Pancreas (tissue), 10 donors: ENCODE measurements at regions not wholly inside any gene's neighbourhood (a gene's known extent, or its start where the extent isn't known, plus 50 kb on each side); places are given as distances from the start of the nearest gene placed in this dataset.

ENCODE experiments used
- ATAC-seq, 4 donors: fragments of 200-7000 bp; cut with Tn5 transposase; one replicate each; pipeline versions ENCODE4 v1.8.0 to v1.9.1; 2020; ENCODE audit warnings: mild to moderate bottlenecking in 4 of 4, moderate library complexity in 4 of 4
- DNase-seq, 6 donors: peaks; one replicate each; pipeline ENCODE4 v3.0.0-alpha.2; 2020
- FAIRE-seq: peaks from 2 replicates; lab custom pipeline; 2012; peaks lifted over from hg19 to GRCh38; lab: Jason Lieb, UNC
- H3K27ac ChIP-seq, 4 donors: fragments of 200-600 bp; sonication (generic); 1 replicate in 3 of 4; 2 replicates in 1 of 4; pipeline versions ENCODE4 v1.5.0 to v1.8.0; 2020
- H3K27me3 ChIP-seq, 4 donors: fragments of 200-600 bp; one replicate each; pipeline ENCODE4 v1.8.0; 2021
- H3K36me3 ChIP-seq, 3 donors: fragments of 200-600 bp; sonication (generic) in 1 of 3; one replicate each; pipeline versions ENCODE4 v1.5.0 to v1.8.0; 2020 to 2021
- H3K4me1 ChIP-seq, 3 donors: fragments of 200-600 bp; one replicate each; pipeline ENCODE4 v1.8.0; 2021
- H3K4me3 ChIP-seq, 4 donors: fragments of 200-600 bp; sonication (generic) in 2 of 4; one replicate each; pipeline versions ENCODE4 v1.5.0 to v1.8.0; 2020 to 2021
- H3K9me3 ChIP-seq, 4 donors: fragments of 200-600 bp; one replicate each; pipeline ENCODE4 v1.8.0; 2021
- CTCF ChIP-seq, 4 donors: fragments of 200-600 bp; sonication (generic) in 3 of 4; IDR thresholded peaks; one replicate each; pipeline versions ENCODE4 v1.5.0 to v1.8.0; 2021; ENCODE audit warnings: antibody characterized with exemption in 4 of 4
- WGBS, 2 donors: extraction: QIAGEN DNeasy Blood & Tissue Kit; methylation state at CpG; one replicate each; pipeline ENCODE4 v1.1.7; 2013; 5-methylcytosine and 5-hydroxymethylcytosine counted together
- intact Hi-C, 3 donors: fragments of 100-400 bp; cut with DNase I; formaldehyde crosslinking; loops; one replicate each; pipeline versions ENCODE4 v1.11.1 to v1.14.2; 2022
- donor health status: healthy with polysubstance abuse.
- donor health status: DM: no; HTN: no; CAD: no; lungs with moderate emphysema.
- donor health status: DM: no; HTN: no; CAD: no.
- donor health status: control.
- donor health status: control.
- donor health status: Bipolar disorder and iron deficiency.
- donor health status: DM: yes; HTN: yes; CAD: no.
- donor health status: DM: no; HTN: no; CAD: no.
- donor health status: DM: no; HTN: no; CAD: no.
- donor health status: DM: yes; HTN: yes; CAD: no.

GRCh38 chrX:25858273-25858880 lies 279.8 kb upstream of the MAGEB18 start:
- ATAC-seq (no peak), DNase-seq (no peak), FAIRE-seq (no peak)
- H3K4me3 ChIP-seq: no peak overlapping the region
- no peak for TF ChIP-seq CTCF (IDR thresholded peaks at IDR 0.05)
- no peak overlapping the region for H3K27ac ChIP-seq
- H3K36me3 ChIP-seq: no peaks in the 10 kb centered on the region
- H3K27me3 ChIP-seq: peaks cover 0 to 6% (median 0%) of the 10 kb centered on the region in 4 donors
- H3K4me1 ChIP-seq: no peaks in the 10 kb centered on the region
- no peaks in the 10 kb centered on the region for H3K9me3 ChIP-seq
- intact Hi-C loops: no loop called here
- WGBS, 2 donors: 42 to 44% methylated on average over 3 of the region's 3 CpGs

- Histone ChIP-seq H3K27me3 (peaks cover 0 to 6% (median 0%) of the 10 kb centered on the region in 4 donors), H3K9me3 (no peaks in the 10 kb centered on the region), H3K27ac (no peak overlapping the region), H3K4me1 (no peaks in the 10 kb centered on the region), H3K4me3 (no peak overlapping the region), H3K36me3 (no peaks in the 10 kb centered on the region)
- ATAC-seq: no peak
- FAIRE-seq: no peak
- intact Hi-C loops: no loop called here
- WGBS, 2 donors: 83 to 88% methylated on average over 3 of the region's 3 CpGs
- TF ChIP-seq CTCF (IDR thresholded peaks at IDR 0.05): no peak
- peak in 3 of 6 donors; percentile 19 to 42 (median 39) for DNase-seq
These were observed 277.8 kb upstream of the MAGEB18 start for GRCh38 chrX:25860322-25860721.

DNA sequence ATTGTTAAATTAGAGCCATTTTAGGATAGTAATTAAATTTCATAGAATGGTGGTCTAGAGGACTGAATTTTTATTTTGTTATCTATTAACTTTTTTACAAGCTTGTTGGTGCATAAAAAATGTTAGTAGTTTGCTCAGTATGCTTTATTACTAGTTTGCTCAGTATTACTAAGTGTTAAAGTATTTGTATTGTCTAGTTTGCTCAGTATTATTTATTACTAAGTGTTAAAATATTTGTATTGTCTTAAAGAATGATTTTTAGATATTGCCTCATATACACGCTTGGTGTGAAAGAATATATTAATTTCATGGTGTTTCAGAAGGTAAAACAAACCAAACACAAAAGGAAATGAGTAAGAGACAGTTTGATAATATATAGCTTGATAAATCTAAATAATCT lies 268.4 kb upstream of the MAGEB18 start:
- H3K36me3 ChIP-seq: no peaks in the 10 kb centered on the region
- intact Hi-C loops: no loop called here
- peaks cover 0 to 5% (median 0%) of the 10 kb centered on the region in 3 donors for H3K4me1 ChIP-seq
- WGBS, 2 donors: 67 to 74% methylated on average over 1 of the region's 1 CpG
- no peak overlapping the region for H3K27ac ChIP-seq
- FAIRE-seq: no peak
- no peaks in the 10 kb centered on the region for H3K27me3 ChIP-seq
- no peaks in the 10 kb centered on the region for H3K9me3 ChIP-seq
- no peak for ATAC-seq
- no peak overlapping the region for H3K4me3 ChIP-seq
- TF ChIP-seq CTCF (IDR thresholded peaks at IDR 0.05): no peak
- DNase-seq: no peak

- TF ChIP-seq CTCF (IDR thresholded peaks at IDR 0.05): no peak
- Histone ChIP-seq H3K27me3 (no peaks in the 10 kb centered on the region), H3K4me3 (no peak overlapping the region), H3K9me3 (no peaks in the 10 kb centered on the region), H3K27ac (no peak overlapping the region), H3K36me3 (no peaks in the 10 kb centered on the region), H3K4me1 (peaks cover 0 to 5% (median 0%) of the 10 kb centered on the region in 3 donors)
- no peak for FAIRE-seq
- no peak for DNase-seq
- ATAC-seq: peak; percentile 44 to 62 (median 56)
- intact Hi-C loops: no loop called here
These were observed 265.4 kb upstream of the MAGEB18 start for GRCh38 chrX:25872786-25873185.

- DNase-seq: peak in 3 of 6 donors; percentile 20 to 42 (median 28)
- ATAC-seq: peak; percentile 94 to 97 (median 96)
- Histone ChIP-seq H3K4me3 (no peak overlapping the region), H3K27me3 (no peaks in the 10 kb centered on the region), H3K36me3 (no peaks in the 10 kb centered on the region), H3K4me1 (peaks cover 0 to 5% (median 0%) of the 10 kb centered on the region in 3 donors), H3K27ac (peak overlapping the region in 2 of 4 donors; percentile 31 to 34), H3K9me3 (no peaks in the 10 kb centered on the region)
- 23 to 31% methylated on average over 2 of the region's 2 CpGs for WGBS, 2 donors
- no peak for TF ChIP-seq CTCF (IDR thresholded peaks at IDR 0.05)
- FAIRE-seq: peak; percentile 45
- intact Hi-C loops: no loop called here
These were observed 264.9 kb upstream of the MAGEB18 start for GRCh38 chrX:25873196-25873595.
